Muscle of leg (tissue), 3 donors: ENCODE measurements at regions not wholly inside any gene's neighbourhood (a gene's known extent, or its start where the extent isn't known, plus 50 kb on each side); places are given as distances from the start of the nearest gene placed in this dataset.

Experiments used
- DNase-seq: peaks from one replicate; pipeline ENCODE4 v3.0.0; 2013
- H3K27ac ChIP-seq: one replicate; pipeline ENCODE4 v1.5.1; 2013; ENCODE audit warnings: mild to moderate bottlenecking, low read length, control low read depth
- H3K27me3 ChIP-seq: one replicate; pipeline ENCODE4 v1.6.1; 2013; ENCODE audit warnings: low read length; ENCODE audit not compliant: control insufficient read depth, insufficient read depth
- H3K36me3 ChIP-seq: one replicate; pipeline ENCODE4 v1.6.1; 2013; ENCODE audit warnings: low read length; ENCODE audit not compliant: control insufficient read depth, insufficient read depth
- H3K4me1 ChIP-seq: one replicate; pipeline ENCODE4 v1.6.1; 2013; ENCODE audit warnings: low read length; ENCODE audit not compliant: control insufficient read depth, insufficient read depth
- H3K4me3 ChIP-seq: one replicate; pipeline ENCODE4 v1.5.1; 2013; ENCODE audit warnings: low read length, control low read depth
- H3K9me3 ChIP-seq: replicated peaks from 2 replicates; pipeline ENCODE4 v1.6.1; 2013; ENCODE audit warnings: low read depth, low read length; ENCODE audit not compliant: control insufficient read depth
- WGBS: methylation state at CpG from one replicate; pipeline ENCODE4 v1.1.5; 2013; ENCODE audit warnings: missing lambda C conversion rate; ENCODE audit not compliant: insufficient coverage; 5-methylcytosine and 5-hydroxymethylcytosine counted together

DNA sequence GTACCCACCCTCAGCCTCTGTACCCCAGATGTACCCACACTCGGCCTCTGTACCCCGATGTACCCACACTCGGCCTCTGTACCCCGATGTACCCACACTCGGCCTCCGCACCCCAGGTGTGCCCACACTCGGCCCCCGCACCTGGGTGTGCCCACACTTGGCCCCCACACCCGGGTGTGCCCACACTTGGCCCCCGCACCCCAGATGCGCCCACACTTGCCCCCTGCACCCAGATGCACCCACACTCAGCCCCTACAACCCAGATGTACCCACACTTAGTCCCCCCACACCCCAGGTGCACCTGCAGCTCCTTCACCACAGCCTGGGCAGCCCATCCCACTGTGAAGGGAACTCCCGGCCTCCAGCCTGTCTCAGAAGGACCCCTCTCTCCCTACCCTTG, 69.7 kb downstream of the PEX11G start:
- Histone ChIP-seq H3K27me3 (no peaks in the 10 kb centered on the region), H3K4me1 (peaks cover 2% of the 10 kb centered on the region)
- WGBS, result 95% methylated on average over 12 of the region's 12 CpGs

DNA sequence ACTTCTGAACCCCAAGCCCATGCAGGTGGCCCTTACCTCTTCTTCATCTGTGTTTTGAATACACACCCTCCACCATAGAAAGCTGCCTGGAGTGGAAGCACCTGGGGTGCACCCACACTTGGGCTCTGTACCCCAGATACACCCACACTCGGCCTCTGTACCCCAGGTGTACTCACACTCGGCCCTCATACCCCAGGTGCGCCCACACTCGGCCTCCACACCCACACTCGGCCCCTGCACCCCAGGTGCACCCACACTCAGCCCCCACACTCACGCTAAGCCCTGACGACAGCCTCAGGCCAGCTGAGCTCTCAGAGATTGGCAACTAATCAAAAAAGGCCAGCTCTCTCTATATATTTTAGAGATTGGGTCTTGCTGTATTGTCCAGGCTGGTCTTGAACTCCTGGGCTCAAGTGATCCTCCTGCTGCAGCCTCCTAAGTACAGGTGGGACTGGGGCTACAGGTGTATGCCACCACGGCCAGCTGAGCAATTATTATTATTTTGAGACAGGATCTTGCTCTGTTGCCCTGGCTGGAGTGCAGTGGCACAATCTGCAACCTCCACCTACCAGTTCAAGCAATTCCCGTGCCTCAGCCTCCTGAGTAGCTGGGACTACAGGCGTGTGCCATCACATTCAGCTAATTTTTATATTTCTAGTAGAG, 68.9 kb downstream of the PEX11G start:
- Histone ChIP-seq H3K27ac (no peak overlapping the region), H3K27me3 (no peaks in the 10 kb centered on the region), H3K4me1 (peaks cover 2% of the 10 kb centered on the region), H3K36me3 (peaks cover 17% of the 10 kb centered on the region), H3K9me3 (no peaks in the 10 kb centered on the region), H3K4me3 (no peak overlapping the region)
- no peak for DNase-seq
- WGBS, result 84% methylated on average over 6 of the region's 10 CpGs

More for the DNA sequence above, 69.7 kb downstream of the PEX11G start:
- DNase-seq, result no peak
- Histone ChIP-seq H3K4me3 (no peak overlapping the region), H3K36me3 (peaks cover 15% of the 10 kb centered on the region), H3K9me3 (no peaks in the 10 kb centered on the region), H3K27ac (no peak overlapping the region)

DNA sequence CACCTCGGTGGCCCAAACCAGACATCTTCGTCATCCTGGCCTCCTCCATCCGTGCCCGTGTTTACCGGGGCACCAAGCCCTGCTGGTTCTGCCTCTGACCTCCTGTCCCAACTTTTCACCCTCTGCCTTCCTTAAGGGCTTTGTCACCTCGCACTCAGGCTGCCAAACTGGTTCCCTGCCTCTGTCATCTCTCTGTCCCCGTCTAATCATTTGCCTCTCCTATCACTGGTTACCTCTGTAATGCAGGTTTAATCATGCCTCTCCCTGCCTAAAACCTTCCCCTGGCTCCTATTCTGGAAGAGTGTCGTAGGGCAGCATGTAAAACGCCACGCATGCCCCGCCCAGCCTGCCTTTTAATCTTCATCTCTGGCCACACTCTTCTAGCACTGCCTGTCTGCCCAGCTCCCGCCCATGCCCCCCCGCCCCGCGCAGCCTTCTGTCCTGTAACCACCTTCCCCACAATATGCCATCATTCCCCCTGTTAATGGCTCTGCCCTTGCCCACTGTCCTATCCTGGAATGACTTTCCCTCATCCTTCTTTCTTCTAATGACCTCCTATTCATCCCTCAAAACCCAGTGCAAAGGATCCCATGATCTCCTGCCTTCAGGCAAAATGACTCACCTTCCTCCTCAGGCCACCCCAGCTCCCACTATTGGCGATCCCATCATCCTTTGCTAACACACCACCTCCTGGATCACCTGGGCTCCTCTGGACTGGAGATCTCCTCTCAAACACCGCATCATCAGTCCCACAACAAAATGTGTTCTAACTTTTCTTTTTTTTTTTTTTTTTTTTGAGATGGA, 66.7 kb downstream of the PEX11G start:
- H3K9me3 ChIP-seq, result no peaks in the 10 kb centered on the region
- WGBS, result 97% methylated on average over 16 of the region's 17 CpGs

More for the DNA sequence above, 66.7 kb downstream of the PEX11G start:
- peaks cover 17% of the 10 kb centered on the region for H3K36me3 ChIP-seq
- DNase-seq, result no peak
- no peaks in the 10 kb centered on the region for H3K4me1 ChIP-seq
- H3K4me3 ChIP-seq, result no peak overlapping the region
- H3K27ac ChIP-seq, result no peak overlapping the region
- no peaks in the 10 kb centered on the region for H3K27me3 ChIP-seq
